WTC11 (cell line): ENCODE measurements at regions not wholly inside any gene's neighbourhood (a gene's known extent, or its start where the extent isn't known, plus 50 kb on each side); places are given as distances from the start of the nearest gene placed in this dataset.

ENCODE experiments used
- ATAC-seq: fragments of 200-7000 bp; cut with Tn5 transposase; 2 replicates; pipeline ENCODE4 v1.10.0; 2021; ENCODE audit warnings: mild to moderate bottlenecking, moderate library complexity
- CTCF ChIA-PET: fragments of 300-600 bp; sonication (Branson Sonifier 250); formaldehyde crosslinking; loops from one replicate; lab custom pipeline; 2021; ENCODE audit warnings: antibody characterized with exemption; lab: Charles Lee
- POLR2A ChIA-PET: fragments of 350-600 bp; sonication (Branson Sonifier 250); formaldehyde crosslinking; loops from one replicate; lab custom pipeline; 2021; ENCODE audit warnings: antibody characterized with exemption; lab: Charles Lee
- DNase-seq: peaks from one replicate; pipeline ENCODE4 v3.0.0; 2021; ENCODE audit warnings: low spot score
- H3K27ac Mint-ChIP-seq: 2 replicates; pipeline ENCODE4 v1.8.0; 2021; ENCODE audit warnings: mixed read lengths
- H3K27me3 Mint-ChIP-seq: 2 replicates; pipeline ENCODE4 v1.8.0; 2021; ENCODE audit warnings: low read depth, mild to moderate bottlenecking, moderate library complexity, mixed read lengths
- H3K36me3 Mint-ChIP-seq: 2 replicates; pipeline ENCODE4 v1.8.0; 2021; ENCODE audit warnings: mixed read lengths
- H3K4me1 Mint-ChIP-seq: 2 replicates; pipeline ENCODE4 v1.8.0; 2022; ENCODE audit warnings: mixed read lengths
- H3K4me3 Mint-ChIP-seq: 2 replicates; pipeline ENCODE4 v1.8.0; 2021; ENCODE audit warnings: mild to moderate bottlenecking, moderate library complexity, mixed read lengths
- H3K9me3 Mint-ChIP-seq: 2 replicates; pipeline ENCODE4 v1.8.0; 2021; ENCODE audit warnings: mixed read lengths
- ATF1 ChIP-seq: sonication (generic); formaldehyde crosslinking; IDR thresholded peaks from 2 replicates; pipeline ENCODE4 v1.8.1; 2023; ENCODE audit warnings: mild to moderate bottlenecking, moderate library complexity, missing genetic modification reagents
- ATF2 ChIP-seq: sonication (generic); formaldehyde crosslinking; IDR thresholded peaks from 2 replicates; pipeline ENCODE4 v1.8.1; 2022; ENCODE audit warnings: low read depth, missing genetic modification reagents, borderline replicate concordance
- E2F5 ChIP-seq: sonication (generic); formaldehyde crosslinking; IDR thresholded peaks from 2 replicates; pipeline ENCODE4 v1.8.1; 2022; ENCODE audit warnings: mild to moderate bottlenecking, moderate library complexity, missing genetic modification reagents
- ESRRA ChIP-seq: sonication (generic); formaldehyde crosslinking; IDR thresholded peaks from 2 replicates; pipeline ENCODE4 v1.8.1; 2022; ENCODE audit warnings: mild to moderate bottlenecking, missing genetic modification reagents, borderline replicate concordance
- GRHL2 ChIP-seq: fragments of 250-450 bp; sonication (Bioruptor Pico); IDR thresholded peaks from 2 replicates; pipeline ENCODE4 v1.8.0; 2022; ENCODE audit warnings: mild to moderate bottlenecking, moderate library complexity; ENCODE audit not compliant: insufficient replicate concordance, severe bottlenecking
- HMGA2 ChIP-seq: fragments of 250-450 bp; sonication (Bioruptor Pico); IDR thresholded peaks from 2 replicates; pipeline ENCODE4 v1.4.0; 2021; ENCODE audit warnings: mild to moderate bottlenecking, moderate library complexity
- KAT7 ChIP-seq: sonication (generic); formaldehyde crosslinking; IDR thresholded peaks from 2 replicates; pipeline ENCODE4 v1.8.1; 2023; ENCODE audit warnings: missing genetic modification reagents, mild to moderate bottlenecking, borderline replicate concordance
- MYBL2 ChIP-seq: sonication (generic); formaldehyde crosslinking; IDR thresholded peaks from 2 replicates; pipeline ENCODE4 v1.8.1; 2023; ENCODE audit warnings: mild to moderate bottlenecking, moderate library complexity, missing genetic modification reagents
- NR3C1 ChIP-seq: sonication (generic); formaldehyde crosslinking; conservative IDR thresholded peaks from 2 replicates; pipeline ENCODE4 v1.8.1; 2023; ENCODE audit warnings: low read depth, mild to moderate bottlenecking, missing genetic modification reagents
- PRDM15 ChIP-seq: sonication (generic); formaldehyde crosslinking; IDR thresholded peaks from 2 replicates; pipeline ENCODE4 v1.8.0; 2022; ENCODE audit warnings: missing genetic modification reagents
- RELA ChIP-seq: sonication (generic); formaldehyde crosslinking; IDR thresholded peaks from 2 replicates; pipeline ENCODE4 v1.8.1; 2022; ENCODE audit warnings: missing genetic modification reagents, mild to moderate bottlenecking, borderline replicate concordance
- TEAD4 ChIP-seq: sonication (generic); formaldehyde crosslinking; IDR thresholded peaks from 2 replicates; pipeline ENCODE4 v1.8.0; 2022; ENCODE audit warnings: mild to moderate bottlenecking, missing genetic modification reagents
- USF1 ChIP-seq: sonication (generic); formaldehyde crosslinking; IDR thresholded peaks from 2 replicates; pipeline ENCODE4 v1.8.0; 2022; ENCODE audit warnings: mild to moderate bottlenecking, missing genetic modification reagents
- ZNF138 ChIP-seq: sonication (generic); formaldehyde crosslinking; conservative IDR thresholded peaks from 2 replicates; pipeline ENCODE4 v1.8.1; 2022; ENCODE audit warnings: mild to moderate bottlenecking, moderate library complexity, missing genetic modification reagents
- ZNF423 ChIP-seq: fragments of 250-450 bp; sonication (Bioruptor Pico); IDR thresholded peaks from 2 replicates; pipeline ENCODE4 v2.1.2; 2022; ENCODE audit warnings: mild to moderate bottlenecking, moderate library complexity
- ZNF512 ChIP-seq: sonication (generic); formaldehyde crosslinking; IDR thresholded peaks from 2 replicates; pipeline ENCODE4 v1.8.1; 2022; ENCODE audit warnings: missing genetic modification reagents, borderline replicate concordance
- TF ChIP-seq, protein P1 (sequence below): sonication (generic); formaldehyde crosslinking; conservative IDR thresholded peaks from 2 replicates; pipeline ENCODE4 v1.8.1; 2023; ENCODE audit warnings: mild to moderate bottlenecking, low read depth, missing genetic modification reagents, moderate library complexity

GRCh38 chr2:63780518-63781155 is 61.1 kb upstream of the UGP2 start:
- H3K36me3 Mint-ChIP-seq = no peaks in the 10 kb centered on the region
- TF ChIP-seq GRHL2 (no peak), E2F5 (no peak), ATF1 (CRISPR knock-in tag) (no peak), ZNF423 (CRISPR knock-in tag) (no peak), ZNF512 (CRISPR knock-in tag) (no peak), RELA (no peak), KAT7 (CRISPR knock-in tag) (no peak), MYBL2 (CRISPR knock-in tag) (no peak), PRDM15 (no peak), ESRRA (CRISPR knock-in tag) (no peak), ZNF138 (CRISPR knock-in tag) (no peak), TEAD4 (CRISPR knock-in tag) (no peak), NR3C1 (CRISPR knock-in tag) (no peak), HMGA2 (CRISPR knock-in tag) (no peak), ATF2 (no peak), USF1 (CRISPR knock-in tag) (no peak)
- TF ChIP-seq, protein P1, sequence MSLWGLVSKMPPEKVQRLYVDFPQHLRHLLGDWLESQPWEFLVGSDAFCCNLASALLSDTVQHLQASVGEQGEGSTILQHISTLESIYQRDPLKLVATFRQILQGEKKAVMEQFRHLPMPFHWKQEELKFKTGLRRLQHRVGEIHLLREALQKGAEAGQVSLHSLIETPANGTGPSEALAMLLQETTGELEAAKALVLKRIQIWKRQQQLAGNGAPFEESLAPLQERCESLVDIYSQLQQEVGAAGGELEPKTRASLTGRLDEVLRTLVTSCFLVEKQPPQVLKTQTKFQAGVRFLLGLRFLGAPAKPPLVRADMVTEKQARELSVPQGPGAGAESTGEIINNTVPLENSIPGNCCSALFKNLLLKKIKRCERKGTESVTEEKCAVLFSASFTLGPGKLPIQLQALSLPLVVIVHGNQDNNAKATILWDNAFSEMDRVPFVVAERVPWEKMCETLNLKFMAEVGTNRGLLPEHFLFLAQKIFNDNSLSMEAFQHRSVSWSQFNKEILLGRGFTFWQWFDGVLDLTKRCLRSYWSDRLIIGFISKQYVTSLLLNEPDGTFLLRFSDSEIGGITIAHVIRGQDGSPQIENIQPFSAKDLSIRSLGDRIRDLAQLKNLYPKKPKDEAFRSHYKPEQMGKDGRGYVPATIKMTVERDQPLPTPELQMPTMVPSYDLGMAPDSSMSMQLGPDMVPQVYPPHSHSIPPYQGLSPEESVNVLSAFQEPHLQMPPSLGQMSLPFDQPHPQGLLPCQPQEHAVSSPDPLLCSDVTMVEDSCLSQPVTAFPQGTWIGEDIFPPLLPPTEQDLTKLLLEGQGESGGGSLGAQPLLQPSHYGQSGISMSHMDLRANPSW = no peak
- no peak for DNase-seq
- peaks cover 8% of the 10 kb centered on the region for H3K9me3 Mint-ChIP-seq
- H3K4me1 Mint-ChIP-seq = peaks cover 51% of the 10 kb centered on the region
- CTCF ChIA-PET = interaction anchor here (0.9 kb wide), 1 partner anchor 12 kb away, joined by 3 read pairs; no protein-coding TSS in a partner anchor
- ATAC-seq = peak; percentile 56
- POLR2A ChIA-PET = interaction anchor here (1.0 kb wide), 1 partner anchor 15 kb away, joined by 3 read pairs; no protein-coding TSS in a partner anchor
- no peaks in the 10 kb centered on the region for H3K27me3 Mint-ChIP-seq
- peak overlapping the region; percentile 18 for H3K4me3 Mint-ChIP-seq
- H3K27ac Mint-ChIP-seq = peak overlapping the region; percentile 44
